H1 (cell line): ENCODE measurements at regions not wholly inside any gene's neighbourhood (a gene's known extent, or its start where the extent isn't known, plus 50 kb on each side); places are given as distances from the start of the nearest gene placed in this dataset.

Source experiments
- CTCF ChIA-PET: fragments of 300-600 bp; sonication (Branson Sonifier 250); formaldehyde crosslinking; loops from one replicate; lab custom pipeline; 2021; ENCODE audit not compliant: partially characterized antibody; lab: Charles Lee
- POLR2A ChIA-PET: fragments of 300-600 bp; sonication (Branson Sonifier 250); formaldehyde crosslinking; loops from one replicate; lab custom pipeline; 2021; ENCODE audit warnings: inconsistent platforms; ENCODE audit not compliant: partially characterized antibody; lab: Charles Lee
- DNase-seq, 2 experiments: peaks; one replicate each; pipeline versions ENCODE4 v3.0.0 to v3.0.0-alpha.2; 2010 to 2022; ENCODE audit warnings: low spot score in 2 of 2, low read depth in 1 of 2, mixed read lengths in 1 of 2
- FAIRE-seq: peaks from 2 replicates; lab custom pipeline; 2011; peaks lifted over from hg19 to GRCh38; lab: Jason Lieb, UNC
- H2AFZ ChIP-seq: 2 replicates; pipeline ENCODE4 v1.8.1; 2012; ENCODE audit warnings: low read length, inconsistent platforms
- H2AK5ac ChIP-seq: 2 replicates; pipeline ENCODE4 v1.6.1; 2013; ENCODE audit warnings: low read depth, low read length
- H2BK120ac ChIP-seq: replicated peaks from 2 replicates; pipeline ENCODE3; 2013; ENCODE audit warnings: low read depth, low read length, inconsistent platforms
- H2BK12ac ChIP-seq: 2 replicates; pipeline ENCODE4 v1.6.1; 2013; ENCODE audit warnings: low read depth, low read length
- H2BK15ac ChIP-seq: 2 replicates; pipeline ENCODE4 v1.6.1; 2013; ENCODE audit warnings: low read length
- H2BK20ac ChIP-seq: 2 replicates; pipeline ENCODE4 v1.6.1; 2013; ENCODE audit warnings: low read length
- H2BK5ac ChIP-seq: 2 replicates; pipeline ENCODE4 v1.6.1; 2013; ENCODE audit warnings: low read depth, low read length
- H3K14ac ChIP-seq: 2 replicates; pipeline ENCODE4 v1.6.1; 2013; ENCODE audit warnings: inconsistent platforms; ENCODE audit not compliant: insufficient read length
- H3K18ac ChIP-seq: 2 replicates; pipeline ENCODE4 v1.6.1; 2013; ENCODE audit warnings: low read length; ENCODE audit errors: extremely low read depth
- H3K23ac ChIP-seq: 2 replicates; pipeline ENCODE4 v1.6.1; 2013; ENCODE audit warnings: inconsistent platforms; ENCODE audit not compliant: insufficient read length
- H3K23me2 ChIP-seq: 2 replicates; pipeline ENCODE4 v1.6.1; 2013; ENCODE audit warnings: low read depth, low read length
- H3K27ac ChIP-seq: 2 replicates; pipeline ENCODE4 v1.6.1; 2011; ENCODE audit warnings: low read depth, low read length, inconsistent platforms
- H3K27me3 ChIP-seq, 4 experiments: replicated peaks in 1 of 4; 1 replicate in 1 of 4; 2 replicates in 3 of 4; pipeline versions ENCODE4 v1.6.1 to v1.8.1; 2011 to 2013; ENCODE audit warnings: low read length in 3 of 4, mild to moderate bottlenecking in 3 of 4, inconsistent platforms in 2 of 4, mixed read lengths in 2 of 4, moderate library complexity in 1 of 4; ENCODE audit not compliant: control insufficient read depth in 3 of 4, insufficient read depth in 3 of 4; ENCODE audit errors: extremely low read depth in 1 of 4
- H3K36me3 ChIP-seq, 4 experiments: 2 replicates each; pipeline versions ENCODE4 v1.6.1 to v1.8.1; 2011 to 2013; ENCODE audit warnings: mild to moderate bottlenecking in 4 of 4, low read length in 3 of 4, moderate library complexity in 2 of 4, control low read depth in 1 of 4, inconsistent platforms in 1 of 4; ENCODE audit not compliant: insufficient read depth in 4 of 4, control insufficient read depth in 2 of 4
- H3K4ac ChIP-seq: replicated peaks from 2 replicates; pipeline ENCODE3; 2013; ENCODE audit warnings: low read length, low read depth, mixed read lengths, inconsistent platforms; ENCODE audit not compliant: insufficient read length
- H3K4me1 ChIP-seq, 4 experiments: replicated peaks in 1 of 4; 1 replicate in 1 of 4; 2 replicates in 3 of 4; pipeline versions ENCODE4 v1.6.1 to v1.8.1; 2011 to 2013; ENCODE audit warnings: low read length in 3 of 4, inconsistent platforms in 2 of 4, mixed read lengths in 1 of 4; ENCODE audit not compliant: insufficient read depth in 4 of 4, control insufficient read depth in 3 of 4
- H3K4me2 ChIP-seq, 2 experiments: 2 replicates each; pipeline versions ENCODE4 v1.6.1 to v1.8.1; 2011 to 2013; ENCODE audit warnings: low read depth in 2 of 2, low read length in 2 of 2, control low read depth in 1 of 2, inconsistent platforms in 1 of 2, mild to moderate bottlenecking in 1 of 2; ENCODE audit not compliant: insufficient read depth in 1 of 2
- H3K4me3 ChIP-seq, 4 experiments: fragments of 200-600, 300-600 bp in 1 of 4; sonication (generic), shearing (Covaris generic), sonication (Bioruptor Twin) in 1 of 4; 2 replicates each; pipeline versions ENCODE4 v1.5.1 to v1.8.1; 2011 to 2016; ENCODE audit warnings: low read length in 4 of 4, low read depth in 3 of 4, control low read depth in 2 of 4, inconsistent platforms in 2 of 4, mild to moderate bottlenecking in 2 of 4, mixed read lengths in 1 of 4, moderate library complexity in 1 of 4; ENCODE audit not compliant: insufficient read depth in 2 of 4; ENCODE audit errors: extremely low read depth in 1 of 4
- H3K56ac ChIP-seq: replicated peaks from 2 replicates; pipeline ENCODE3; 2013; ENCODE audit warnings: low read depth, mild to moderate bottlenecking, mixed read lengths, low read length, inconsistent platforms; ENCODE audit not compliant: insufficient read length
- H3K79me1 ChIP-seq: 2 replicates; pipeline ENCODE4 v1.6.1; 2013; ENCODE audit warnings: low read depth, low read length, control low read depth
- H3K79me2 ChIP-seq, 2 experiments: 2 replicates each; pipeline versions ENCODE4 v1.6.1 to v1.8.1; 2012 to 2013; ENCODE audit warnings: low read length in 2 of 2, mild to moderate bottlenecking in 2 of 2, inconsistent platforms in 1 of 2; ENCODE audit not compliant: insufficient read depth in 2 of 2, control insufficient read depth in 1 of 2
- H3K9ac ChIP-seq, 4 experiments: replicated peaks in 1 of 4; 1 replicate in 1 of 4; 2 replicates in 3 of 4; pipeline versions ENCODE4 v1.6.1 to v1.8.1; 2011 to 2013; ENCODE audit warnings: low read depth in 3 of 4, low read length in 3 of 4, control low read depth in 2 of 4, mild to moderate bottlenecking in 2 of 4, moderate library complexity in 2 of 4, inconsistent platforms in 1 of 4; ENCODE audit errors: extremely low read depth in 1 of 4
- H3K9me3 ChIP-seq, 2 experiments: 2 replicates each; pipeline versions ENCODE4 v1.6.1 to v1.8.1; 2012 to 2013; ENCODE audit warnings: mild to moderate bottlenecking in 2 of 2, moderate library complexity in 2 of 2, control low read depth in 1 of 2, inconsistent platforms in 1 of 2, low read depth in 1 of 2, low read length in 1 of 2, mixed read lengths in 1 of 2; ENCODE audit not compliant: insufficient read depth in 2 of 2
- H4K20me1 ChIP-seq, 2 experiments: replicated peaks in 1 of 2; 2 replicates each; pipeline versions ENCODE3 to v1.8.1; 2011 to 2013; ENCODE audit warnings: inconsistent platforms in 2 of 2, low read length in 2 of 2, mild to moderate bottlenecking in 1 of 2; ENCODE audit not compliant: insufficient read depth in 2 of 2, control insufficient read depth in 1 of 2
- H4K5ac ChIP-seq: 2 replicates; pipeline ENCODE4 v1.6.1; 2013; ENCODE audit warnings: low read length, low read depth, mixed read lengths, inconsistent platforms; ENCODE audit not compliant: insufficient read length
- H4K8ac ChIP-seq: 2 replicates; pipeline ENCODE4 v1.8.0; 2013; ENCODE audit warnings: mild to moderate bottlenecking, moderate library complexity, low read length, inconsistent platforms; ENCODE audit not compliant: insufficient read depth; ENCODE audit errors: extremely low read depth
- H4K91ac ChIP-seq: replicated peaks from 2 replicates; pipeline ENCODE3; 2013; ENCODE audit warnings: low read length, mixed read lengths, inconsistent platforms; ENCODE audit not compliant: insufficient read length
- CBX8 ChIP-seq: fragments of 300-800, 300-1000 bp; sonication (generic); IDR thresholded peaks from 2 replicates; pipeline ENCODE4 v1.7.1; 2016; ENCODE audit warnings: low read depth, low read length, borderline replicate concordance
- CREB1 ChIP-seq: IDR thresholded peaks from 2 replicates; pipeline ENCODE4 v1.6.1; 2012; ENCODE audit warnings: inconsistent platforms
- KDM5A ChIP-seq: fragments of 200-600 bp; IDR thresholded peaks from 2 replicates; pipeline ENCODE4 v1.7.1; 2012; ENCODE audit warnings: mild to moderate bottlenecking, low read length, inconsistent platforms, mixed read lengths
- MAFK ChIP-seq: IDR thresholded peaks from 2 replicates; pipeline ENCODE4 v1.6.1; 2012; ENCODE audit warnings: low read depth, mild to moderate bottlenecking, improper control_type of control experiment, low read length
- PHF8 ChIP-seq: fragments of 200-600 bp; sonication (generic); conservative IDR thresholded peaks from 2 replicates; pipeline ENCODE4 v1.7.1; 2012; ENCODE audit warnings: low read depth, mild to moderate bottlenecking, inconsistent platforms, low read length, moderate library complexity
- SAP30 ChIP-seq: fragments of 300-600 bp; sonication (generic); IDR thresholded peaks from 2 replicates; pipeline ENCODE4 v1.7.1; 2012; ENCODE audit warnings: low read length, moderate library complexity, mild to moderate bottlenecking, inconsistent platforms; ENCODE audit not compliant: insufficient read depth, insufficient replicate concordance
- SUZ12 ChIP-seq: fragments of 200-600 bp; sonication (generic); IDR thresholded peaks from 2 replicates; pipeline ENCODE4 v1.6.1; 2012; ENCODE audit warnings: mild to moderate bottlenecking, inconsistent platforms, low read length, moderate library complexity, mixed read lengths
- WGBS, 2 experiments: shearing (Covaris generic) in 1 of 2; methylation state at CpG; one replicate each; pipeline versions ENCODE4 v1.1.6 to v1.1.7; 2013 to 2015; ENCODE audit warnings: low lambda C conversion rate in 2 of 2, mixed read lengths in 2 of 2, inconsistent platforms in 1 of 2, low coverage in 1 of 2, missing lambda C conversion rate in 1 of 2; ENCODE audit not compliant: insufficient replicate concordance in 2 of 2, insufficient coverage in 1 of 2, insufficient read length in 1 of 2; ENCODE audit errors: extremely low coverage in 1 of 2, missing lambda C conversion rate in 1 of 2; 5-methylcytosine and 5-hydroxymethylcytosine counted together

DNA sequence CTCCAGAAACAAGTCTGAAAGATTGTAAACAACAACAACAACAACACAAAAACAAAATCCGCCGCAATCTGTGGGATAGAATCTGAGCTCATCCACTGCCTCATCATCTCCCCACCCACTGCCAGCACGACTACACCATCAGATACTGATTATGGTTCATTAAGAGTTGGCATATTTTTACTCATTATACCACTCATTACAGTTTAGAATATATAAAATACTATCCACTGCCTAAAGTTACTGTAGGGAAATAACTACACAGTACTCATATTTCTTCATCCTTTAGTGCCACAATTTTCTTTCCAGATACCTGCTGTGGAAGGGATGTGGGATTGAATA lies 152.5 kb upstream of the PEX5L start:
- Histone ChIP-seq H2BK5ac (no peak overlapping the region), H3K79me1 (no peaks in the 10 kb centered on the region), H3K4me3 (no peak overlapping the region), H3K27me3 (no peaks in the 10 kb centered on the region), H2BK15ac (no peak overlapping the region), H3K14ac (no peak overlapping the region), H4K91ac (no peak overlapping the region), H3K9ac (no peak overlapping the region), H3K27ac (no peak overlapping the region), H3K4me1 (no peaks in the 10 kb centered on the region), H3K9me3 (no peaks in the 10 kb centered on the region), H4K8ac (no peak overlapping the region), H3K4ac (no peak overlapping the region), H3K56ac (no peak overlapping the region), H3K36me3 (no peaks in the 10 kb centered on the region), H4K5ac (no peak overlapping the region), H3K4me2 (no peak overlapping the region), H3K18ac (no peak overlapping the region), H2AK5ac (no peak overlapping the region), H3K23ac (no peak overlapping the region), H2AFZ (no peak overlapping the region; the same call in 1 of the 2 replicates), H4K20me1 (no peaks in the 10 kb centered on the region), H2BK120ac (no peak overlapping the region), H2BK20ac (no peak overlapping the region), H3K79me2 (no peaks in the 10 kb centered on the region), H3K23me2 (no peaks in the 10 kb centered on the region), H2BK12ac (no peak overlapping the region)
- TF ChIP-seq CBX8 (no peak), CREB1 (no peak), SUZ12 (no peak), KDM5A (no peak), MAFK (no peak), SAP30 (no peak), PHF8 (no peak)
- 76% methylated on average over 3 of the region's 3 CpGs; no CpG with 5 or more reads in 1 of the 2 experiments for WGBS, 2 experiments
- ChIA-PET POLR2A (no interaction called here), CTCF (interaction anchor here (1.2 to 1.3 kb wide), 2 partner anchors 9 to 378 kb away, joined by 3 read pairs; no protein-coding TSS in a partner anchor)
- FAIRE-seq = no peak
- DNase-seq = no peak
